ENCODE measurements at regions not wholly inside any gene's neighbourhood (a gene's known extent, or its start where the extent isn't known, plus 50 kb on each side); places are given as distances from the start of the nearest gene placed in this dataset. TPM values are rescaled to one million over a fixed set of nuclear protein-coding genes. Genes with fewer than 3 reads are reported as not detected.

- Histone ChIP-seq H3K4me1 (ENCODE audit: control insufficient read depth in 4 of 4, insufficient read depth in 4 of 4, low read length in 3 of 4) (peaks cover 0 to 6% (median under 1%) of the 10 kb centered on the region in 4 donors), H3K27ac (ENCODE audit: low read depth in 1 of 2, low read length in 2 of 2) (no peak overlapping the region), H3K27me3 (ENCODE audit: control insufficient read depth in 4 of 4, insufficient read depth in 4 of 4, low read length in 3 of 4) (no peaks in the 10 kb centered on the region), H3K9ac (ENCODE audit: low read depth in 1 of 2, low read length in 2 of 2) (no peak overlapping the region), H3K36me3 (ENCODE audit: control insufficient read depth in 4 of 4, insufficient read depth in 3 of 4, low read depth in 1 of 4, low read length in 3 of 4) (no peaks in the 10 kb centered on the region), H3K9me3 (ENCODE audit: control insufficient read depth in 4 of 4, low read length in 3 of 4) (no peaks in the 10 kb centered on the region), H3K4me3 (ENCODE audit: low read depth in 1 of 3, low read length in 3 of 3) (no peak overlapping the region)
- no peak for DNase-seq (ENCODE audit: low spot score)
- TF ChIP-seq YY1 (IDR thresholded peaks at IDR 0.05) (no peak), FOXA2 (IDR thresholded peaks at IDR 0.05) (no peak), JUND (IDR thresholded peaks at IDR 0.05) (no peak), MAX (IDR thresholded peaks at IDR 0.05) (no peak), GABPA (IDR thresholded peaks at IDR 0.05 in 1 of 2, conservative IDR thresholded peaks at IDR 0.05 in 1 of 2) (no peak), NR2F2 (IDR thresholded peaks at IDR 0.05) (no peak), RXRA (IDR thresholded peaks at IDR 0.05) (no peak), HNF4A (conservative IDR thresholded peaks at IDR 0.05) (no peak), REST (IDR thresholded peaks at IDR 0.05) (no peak), SP1 (IDR thresholded peaks at IDR 0.05) (no peak), FOXA1 (IDR thresholded peaks at IDR 0.05) (no peak), EGR1 (IDR thresholded peaks at IDR 0.05; ENCODE audit: low read depth in 2 of 2) (no peak), TAF1 (conservative IDR thresholded peaks at IDR 0.05) (no peak), ATF3 (IDR thresholded peaks at IDR 0.05) (no peak), RAD21 (IDR thresholded peaks at IDR 0.05) (no peak)
- WGBS = 92% methylated on average over 3 of the region's 3 CpGs
Measured at GRCh38 chr12:88437226-88437625, 143.0 kb downstream of the KITLG start.

Small RNA genes lying in the stretch of these regions (small RNA-seq; reads per million reads assigned to genes)
- gene RF00019 = not detected

Measured in liver (tissue), 8 donors.